OCI-LY7 (cell line): ENCODE measurements at regions not wholly inside any gene's neighbourhood (a gene's known extent, or its start where the extent isn't known, plus 50 kb on each side); places are given as distances from the start of the nearest gene placed in this dataset.

Experiments used
- BruUV-seq: library from RNA; stranded (reverse); fragments of 400-500 nt; replicated peaks from 2 replicates; lab custom pipeline; 2021; lab: Mats Ljungman, UMichigan
- CTCF ChIA-PET: fragments of 300-600 bp; sonication (Branson Sonifier 250); formaldehyde crosslinking; loops from one replicate; lab custom pipeline; 2022; ENCODE audit warnings: antibody characterized with exemption; ENCODE audit not compliant: unreplicated experiment; lab: Charles Lee
- POLR2A ChIA-PET: fragments of 300-600 bp; sonication (Branson Sonifier 250); formaldehyde crosslinking; loops from one replicate; lab custom pipeline; 2022; ENCODE audit warnings: antibody characterized with exemption; lab: Charles Lee
- DNase-seq: peaks from one replicate; pipeline ENCODE4 v3.0.0-alpha.2; 2015; ENCODE audit warnings: low spot score
- H2AFZ ChIP-seq: fragments of 200-600 bp; sonication (generic), shearing (Covaris generic); 2 replicates; pipeline ENCODE4 v1.6.1; 2014; ENCODE audit warnings: mild to moderate bottlenecking, antibody characterized with exemption, low read length, moderate library complexity
- H3K27ac ChIP-seq: fragments of 200-600 bp; sonication (generic); 2 replicates; pipeline ENCODE4 v1.5.1; 2014; ENCODE audit warnings: mixed run types, low read depth, mild to moderate bottlenecking, moderate library complexity, low read length, inconsistent platforms; ENCODE audit not compliant: poor library complexity, severe bottlenecking
- H3K36me3 ChIP-seq: fragments of 200-600 bp; sonication (generic); 2 replicates; pipeline ENCODE4 v1.6.1; 2014; ENCODE audit warnings: mild to moderate bottlenecking, antibody characterized with exemption, low read length, moderate library complexity, mixed read lengths; ENCODE audit not compliant: insufficient read depth
- H3K4me1 ChIP-seq: fragments of 200-600 bp; sonication (generic); 2 replicates; pipeline ENCODE4 v1.5.1; 2014; ENCODE audit warnings: mild to moderate bottlenecking, low read length; ENCODE audit not compliant: insufficient read depth, poor library complexity, severe bottlenecking
- H3K4me2 ChIP-seq: fragments of 200-600 bp; sonication (generic); 2 replicates; pipeline ENCODE4 v1.6.1; 2014; ENCODE audit warnings: mild to moderate bottlenecking, low read length
- H3K4me3 ChIP-seq: fragments of 200-600 bp; sonication (generic); 2 replicates; pipeline ENCODE4 v1.5.1; 2014; ENCODE audit warnings: mild to moderate bottlenecking, low read depth, low read length; ENCODE audit not compliant: poor library complexity, severe bottlenecking
- H3K79me2 ChIP-seq: fragments of 200-600 bp; sonication (generic); 2 replicates; pipeline ENCODE4 v1.6.1; 2016; ENCODE audit warnings: low read depth, mild to moderate bottlenecking, low read length, moderate library complexity, mixed read lengths; ENCODE audit not compliant: insufficient read depth
- H3K9me2 ChIP-seq: fragments of 200-600 bp; sonication (generic); 2 replicates; pipeline ENCODE4 v1.6.1; 2016; ENCODE audit warnings: mild to moderate bottlenecking, low read length, mixed read lengths; ENCODE audit not compliant: insufficient read depth
- H3K9me3 ChIP-seq: fragments of 200-600 bp; sonication (generic); 2 replicates; pipeline ENCODE4 v1.6.1; 2014; ENCODE audit warnings: mild to moderate bottlenecking, mixed run types, low read length, mixed read lengths
- H4K20me1 ChIP-seq: fragments of 200-600 bp; sonication (generic); 2 replicates; pipeline ENCODE4 v1.6.1; 2014; ENCODE audit warnings: mild to moderate bottlenecking, antibody characterized with exemption, low read length, moderate library complexity, mixed read lengths; ENCODE audit not compliant: insufficient read depth
- EZH2phosphoT487 ChIP-seq: fragments of 200-600 bp; sonication (generic); IDR thresholded peaks from 2 replicates; pipeline ENCODE4 v1.6.1; 2018; ENCODE audit warnings: low read depth, borderline replicate concordance, mild to moderate bottlenecking, mixed run types, antibody characterized with exemption, low read length, moderate library complexity, mixed read lengths
- intact Hi-C: fragments of 100-400 bp; cut with micrococcal nuclease; formaldehyde crosslinking; loops from one replicate; pipeline ENCODE4 v1.10.0; 2022; ENCODE audit not compliant: unreplicated experiment
- TF ChIP-seq, protein P1 (sequence below): fragments of 200-600 bp; sonication (generic); conservative IDR thresholded peaks from 2 replicates; pipeline ENCODE4 v1.5.1; 2014; ENCODE audit warnings: mild to moderate bottlenecking, antibody characterized with exemption, low read length, moderate library complexity, mixed read lengths

GRCh38 chr1:181858135-181858534 is 203.4 kb downstream of the ZNF648 start:
- Histone ChIP-seq H3K4me1 (no peaks in the 10 kb centered on the region), H3K36me3 (no peaks in the 10 kb centered on the region), H3K4me2 (no peak overlapping the region), H4K20me1 (no peaks in the 10 kb centered on the region), H3K27ac (no peak overlapping the region), H2AFZ (no peak overlapping the region), H3K79me2 (no peaks in the 10 kb centered on the region), H3K9me3 (no peaks in the 10 kb centered on the region), H3K9me2 (no peaks in the 10 kb centered on the region), H3K4me3 (no peak overlapping the region)
- CTCF ChIA-PET: no interaction called here
- no peak for DNase-seq
- intact Hi-C loops: no loop called here
- POLR2A ChIA-PET: no interaction called here
- no TSS peak for BruUV-seq
- TF ChIP-seq EZH2phosphoT487: no peak
- TF ChIP-seq, protein P1, sequence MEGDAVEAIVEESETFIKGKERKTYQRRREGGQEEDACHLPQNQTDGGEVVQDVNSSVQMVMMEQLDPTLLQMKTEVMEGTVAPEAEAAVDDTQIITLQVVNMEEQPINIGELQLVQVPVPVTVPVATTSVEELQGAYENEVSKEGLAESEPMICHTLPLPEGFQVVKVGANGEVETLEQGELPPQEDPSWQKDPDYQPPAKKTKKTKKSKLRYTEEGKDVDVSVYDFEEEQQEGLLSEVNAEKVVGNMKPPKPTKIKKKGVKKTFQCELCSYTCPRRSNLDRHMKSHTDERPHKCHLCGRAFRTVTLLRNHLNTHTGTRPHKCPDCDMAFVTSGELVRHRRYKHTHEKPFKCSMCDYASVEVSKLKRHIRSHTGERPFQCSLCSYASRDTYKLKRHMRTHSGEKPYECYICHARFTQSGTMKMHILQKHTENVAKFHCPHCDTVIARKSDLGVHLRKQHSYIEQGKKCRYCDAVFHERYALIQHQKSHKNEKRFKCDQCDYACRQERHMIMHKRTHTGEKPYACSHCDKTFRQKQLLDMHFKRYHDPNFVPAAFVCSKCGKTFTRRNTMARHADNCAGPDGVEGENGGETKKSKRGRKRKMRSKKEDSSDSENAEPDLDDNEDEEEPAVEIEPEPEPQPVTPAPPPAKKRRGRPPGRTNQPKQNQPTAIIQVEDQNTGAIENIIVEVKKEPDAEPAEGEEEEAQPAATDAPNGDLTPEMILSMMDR: no peak
